H1 (cell line): ENCODE measurements at regions not wholly inside any gene's neighbourhood (a gene's known extent, or its start where the extent isn't known, plus 50 kb on each side); places are given as distances from the start of the nearest gene placed in this dataset.

Experiments
- BRCA1 ChIP-seq: IDR thresholded peaks from 2 replicates; pipeline ENCODE4 v1.6.1; 2012; ENCODE audit warnings: low read depth, low read length, improper control_type of control experiment
- CTCF ChIP-seq, 3 experiments: IDR thresholded peaks; 1 replicate in 2 of 3; 2 replicates in 1 of 3; pipeline versions ENCODE4 v1.5.1 to v1.6.1; 2011; ENCODE audit warnings: low read length in 3 of 3, mild to moderate bottlenecking in 3 of 3, inconsistent platforms in 2 of 3, low read depth in 1 of 3, moderate library complexity in 1 of 3; ENCODE audit not compliant: insufficient read depth in 1 of 3; ENCODE audit errors: control extremely low read depth in 1 of 3
- HDAC2 ChIP-seq, 2 experiments: fragments of 300-600 bp in 1 of 2; sonication (generic) in 1 of 2; IDR thresholded peaks; 2 replicates each; pipeline ENCODE4 v1.6.1; 2011 to 2012; ENCODE audit warnings: low read depth in 2 of 2, low read length in 2 of 2, mild to moderate bottlenecking in 2 of 2, moderate library complexity in 2 of 2, borderline replicate concordance in 1 of 2, inconsistent platforms in 1 of 2
- JUND ChIP-seq: IDR thresholded peaks from 2 replicates; pipeline ENCODE4 v1.6.1; 2011; ENCODE audit warnings: mild to moderate bottlenecking, improper control_type of control experiment, low read length
- RXRA ChIP-seq: IDR thresholded peaks from 2 replicates; pipeline ENCODE4 v1.6.1; 2011; ENCODE audit warnings: low read depth, mild to moderate bottlenecking, low read length, moderate library complexity; ENCODE audit not compliant: insufficient read depth
- SP1 ChIP-seq: IDR thresholded peaks from 2 replicates; pipeline ENCODE4 v1.6.1; 2011; ENCODE audit warnings: low read depth, low read length

DNA sequence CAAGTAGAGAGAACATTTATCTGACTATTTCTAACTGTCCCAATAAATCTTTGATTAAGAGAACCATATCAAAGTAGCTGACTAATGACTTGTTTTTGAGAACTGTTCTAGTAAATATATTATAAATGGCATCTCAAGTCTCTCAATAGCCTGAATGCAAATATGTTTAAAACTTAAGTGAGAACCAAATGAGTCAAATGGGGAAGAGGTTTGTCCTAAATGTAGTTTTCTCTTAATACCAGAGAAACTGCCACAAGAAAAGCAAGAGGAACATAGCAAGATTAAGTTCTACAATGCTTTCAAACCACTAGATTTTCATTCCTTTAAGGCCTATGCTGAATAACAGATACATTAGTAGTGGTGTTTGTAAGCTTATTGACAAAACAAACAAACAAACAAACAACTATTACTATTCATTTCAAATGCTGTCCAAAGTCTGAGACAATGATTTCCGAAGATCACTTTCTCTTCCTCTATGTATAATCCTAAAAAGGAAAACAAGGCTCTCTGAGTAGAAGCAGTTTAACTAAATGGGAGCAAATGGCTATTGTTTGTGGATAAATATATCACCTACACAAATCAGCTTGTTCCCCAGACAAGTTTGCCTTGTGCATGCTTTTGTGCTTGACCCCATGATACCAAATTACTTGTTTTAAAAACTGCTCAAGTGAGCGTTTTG, 408.4 kb upstream of the EMCN start:
- TF ChIP-seq JUND, result no peak
- TF ChIP-seq RXRA, result no peak
- TF ChIP-seq BRCA1, result no peak
- no peak for TF ChIP-seq SP1
- TF ChIP-seq HDAC2 (IDR thresholded peaks at IDR 0.05; ENCODE audit: borderline replicate concordance in 1 of 2, low read depth in 2 of 2, low read length in 2 of 2), result no peak
- TF ChIP-seq CTCF (IDR thresholded peaks at IDR 0.05; ENCODE audit: control extremely low read depth in 1 of 3, insufficient read depth in 1 of 3, low read depth in 1 of 3, low read length in 3 of 3), result no peak
